GM12878 (cell line): ENCODE measurements at regions not wholly inside any gene's neighbourhood (a gene's known extent, or its start where the extent isn't known, plus 50 kb on each side); places are given as distances from the start of the nearest gene placed in this dataset.

Experiments
- ATAC-seq: fragments of 200-7000 bp; cut with Tn5 transposase; 3 replicates; pipeline ENCODE4 v1.9.1; 2020; ENCODE audit warnings: mild to moderate bottlenecking, moderate library complexity
- BruUV-seq: library from RNA; stranded (reverse); fragments of 400-500 nt; replicated peaks from 2 replicates; lab custom pipeline; 2021; lab: Mats Ljungman, UMichigan
- CTCF ChIA-PET: fragments of 300-600 bp; sonication (Branson Sonifier 250); formaldehyde crosslinking; extraction: SDS; loops from one replicate; lab custom pipeline; 2021; ENCODE audit warnings: inconsistent platforms; lab: Yijun Ruan, JAX
- POLR2A ChIA-PET: fragments of 350-600 bp; formaldehyde crosslinking; extraction: SDS; loops from one replicate; lab custom pipeline; 2021; ENCODE audit warnings: inconsistent platforms; lab: Charles Lee
- RAD21 ChIA-PET: fragments of 300-600 bp; sonication (Branson Sonifier 250); formaldehyde crosslinking; loops from one replicate; lab custom pipeline; 2023; ENCODE audit warnings: antibody characterized with exemption; ENCODE audit not compliant: unreplicated experiment; lab: Charles Lee
- SMC1A ChIA-PET: fragments of 300-600 bp; sonication (Branson Sonifier 250); formaldehyde crosslinking; loops from one replicate; lab custom pipeline; 2023; ENCODE audit not compliant: unreplicated experiment, uncharacterized antibody; lab: Charles Lee
- DNase-seq: peaks from one replicate; pipeline ENCODE4 v3.0.0-alpha.2; 2011; ENCODE audit warnings: low read depth, low spot score
- FAIRE-seq: peaks from 3 replicates; lab custom pipeline; 2011; peaks lifted over from hg19 to GRCh38; lab: Jason Lieb, UNC
- H2AFZ ChIP-seq: 2 replicates; pipeline ENCODE4 v1.6.0; 2011; ENCODE audit warnings: low read depth, low read length, control low read depth; ENCODE audit not compliant: control insufficient read depth
- H3K27ac ChIP-seq: 2 replicates; pipeline ENCODE4 v1.5.1; 2011; ENCODE audit warnings: control low read depth; ENCODE audit not compliant: control insufficient read depth, insufficient read depth
- H3K27me3 ChIP-seq, 2 experiments: replicated peaks in 1 of 2; 2 replicates each; pipeline versions ENCODE4 v1.6.0 to v1.6.1; 2011; ENCODE audit warnings: low read length in 1 of 2; ENCODE audit not compliant: control insufficient read depth in 2 of 2, insufficient read depth in 2 of 2
- H3K36me3 ChIP-seq, 2 experiments: 2 replicates each; pipeline ENCODE4 v1.5.1; 2011; ENCODE audit warnings: low read length in 1 of 2; ENCODE audit not compliant: control insufficient read depth in 2 of 2, insufficient read depth in 2 of 2
- H3K4me1 ChIP-seq: 2 replicates; pipeline ENCODE4 v1.6.1; 2011; ENCODE audit warnings: mild to moderate bottlenecking, low read length, moderate library complexity, mixed read lengths; ENCODE audit not compliant: control insufficient read depth, insufficient read depth
- H3K4me2 ChIP-seq: 2 replicates; pipeline ENCODE4 v1.6.0; 2011; ENCODE audit warnings: control low read depth; ENCODE audit not compliant: control insufficient read depth, insufficient read depth
- H3K4me3 ChIP-seq: fragments of 200-600 bp; sonication (generic); 2 replicates; pipeline ENCODE4 v1.5.1; 2016
- H3K79me2 ChIP-seq: 2 replicates; pipeline ENCODE4 v1.6.0; 2011; ENCODE audit warnings: low read length; ENCODE audit not compliant: control insufficient read depth, insufficient read depth
- H3K9ac ChIP-seq: 2 replicates; pipeline ENCODE4 v1.8.0; 2011; ENCODE audit warnings: low read length, control low read depth, mixed read lengths; ENCODE audit not compliant: control insufficient read depth, insufficient read depth
- H3K9me3 ChIP-seq: replicated peaks from 3 replicates; pipeline ENCODE4 v1.5.1; 2011; ENCODE audit warnings: mild to moderate bottlenecking, low read length; ENCODE audit not compliant: control insufficient read depth, insufficient read depth
- H4K20me1 ChIP-seq: 2 replicates; pipeline ENCODE4 v1.6.0; 2011; ENCODE audit not compliant: control insufficient read depth, insufficient read depth
- BMI1 ChIP-seq: fragments of 450-650 bp; IDR thresholded peaks from 2 replicates; pipeline ENCODE4 v1.6.1; 2016; ENCODE audit warnings: mild to moderate bottlenecking, moderate library complexity, borderline replicate concordance
- FOS ChIP-seq: IDR thresholded peaks from 3 replicates; pipeline ENCODE4 v1.6.1; 2011; ENCODE audit warnings: borderline replicate concordance; ENCODE audit not compliant: insufficient read length; ENCODE audit errors: extremely low read depth
- NRF1 ChIP-seq: conservative IDR thresholded peaks from 2 replicates; pipeline ENCODE4 v1.6.1; 2011; ENCODE audit warnings: mild to moderate bottlenecking, low read depth, low read length, improper control_type of control experiment
- POU2F2 ChIP-seq: IDR thresholded peaks from 3 replicates; pipeline ENCODE4 v1.6.1; 2011; ENCODE audit warnings: low read depth, mild to moderate bottlenecking, low read length, borderline replicate concordance
- SMAD1 ChIP-seq: fragments of 450-650 bp; IDR thresholded peaks from 2 replicates; pipeline ENCODE4 v1.6.1; 2018; ENCODE audit warnings: mild to moderate bottlenecking, low read depth; ENCODE audit not compliant: partially characterized antibody
- STAT1 ChIP-seq: fragments of 450-650 bp; conservative IDR thresholded peaks from 2 replicates; pipeline ENCODE4 v1.6.1; 2014; ENCODE audit warnings: antibody characterized with exemption, mild to moderate bottlenecking
- STAT3 ChIP-seq: IDR thresholded peaks from 2 replicates; pipeline ENCODE4 v1.6.1; 2011; ENCODE audit warnings: low read depth, low read length, improper control_type of control experiment
- ZNF207 ChIP-seq: fragments of 450-650 bp; IDR thresholded peaks from 2 replicates; pipeline ENCODE4 v1.6.1; 2014; ENCODE audit warnings: antibody characterized with exemption, mild to moderate bottlenecking, borderline replicate concordance
- WGBS: methylation state at CpG from one replicate; pipeline ENCODE4 v1.1.6; 2016; ENCODE audit warnings: low lambda C conversion rate; ENCODE audit not compliant: insufficient replicate concordance, insufficient coverage; ENCODE audit errors: missing lambda C conversion rate; 5-methylcytosine and 5-hydroxymethylcytosine counted together
- in situ Hi-C: fragments of 300-500 bp; cut with MboI; formaldehyde crosslinking; loops from 9 replicates; pipeline ENCODE4 v1.14.3; 2018; ENCODE audit warnings: mixed read lengths
- intact Hi-C: fragments of 100-400 bp; cut with micrococcal nuclease; formaldehyde crosslinking; loops from one replicate; pipeline ENCODE4 v1.14.2; 2022; ENCODE audit not compliant: unreplicated experiment
- TF ChIP-seq, protein P1 (sequence below): IDR thresholded peaks from 2 replicates; pipeline ENCODE4 v1.6.1; 2011; ENCODE audit warnings: low read depth, mild to moderate bottlenecking, low read length, moderate library complexity, borderline replicate concordance; ENCODE audit errors: extremely low read depth

DNA sequence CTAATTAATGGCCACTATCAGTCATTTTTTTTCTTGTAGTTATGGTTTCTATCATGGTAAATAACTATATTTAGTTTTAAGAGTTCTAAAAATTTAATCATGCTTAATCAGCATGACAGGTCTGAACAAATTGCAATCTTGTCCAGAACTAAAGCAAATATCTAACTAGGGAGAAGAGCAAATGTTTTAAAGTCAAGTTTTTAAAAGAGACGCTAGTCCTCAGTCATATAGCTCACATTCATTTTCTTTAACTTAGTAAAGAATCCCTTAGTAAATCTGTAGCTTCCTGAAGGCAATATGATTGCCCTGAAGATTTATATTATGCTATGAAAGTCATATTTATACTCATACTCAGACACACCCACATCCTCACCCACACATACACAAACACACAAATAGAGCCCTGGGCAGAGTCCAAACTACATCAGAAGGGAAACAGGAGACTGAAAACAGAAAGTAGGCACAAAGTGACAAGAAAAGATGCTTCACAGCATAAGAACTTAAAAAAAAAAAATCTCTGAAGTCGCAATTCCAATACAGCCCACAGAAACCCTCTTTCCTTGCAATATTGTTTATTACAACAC is 1149.1 kb downstream of the SI start:
- CTCF ChIA-PET: interaction anchor here (1.0 kb wide), 1 partner anchor 21 kb away, joined by 3 read pairs; no protein-coding TSS in a partner anchor
- Histone ChIP-seq H3K4me1 (no peaks in the 10 kb centered on the region), H3K27me3 (no peaks in the 10 kb centered on the region), H3K27ac (no peak overlapping the region), H3K4me3 (no peak overlapping the region), H3K9me3 (no peaks in the 10 kb centered on the region), H3K4me2 (no peak overlapping the region), H3K79me2 (no peaks in the 10 kb centered on the region), H4K20me1 (no peaks in the 10 kb centered on the region), H2AFZ (no peak overlapping the region), H3K36me3 (no peaks in the 10 kb centered on the region), H3K9ac (no peak overlapping the region)
- POLR2A ChIA-PET: no interaction called here
- TF ChIP-seq FOS: no peak
- TF ChIP-seq ZNF207: no peak
- TF ChIP-seq, protein P1, sequence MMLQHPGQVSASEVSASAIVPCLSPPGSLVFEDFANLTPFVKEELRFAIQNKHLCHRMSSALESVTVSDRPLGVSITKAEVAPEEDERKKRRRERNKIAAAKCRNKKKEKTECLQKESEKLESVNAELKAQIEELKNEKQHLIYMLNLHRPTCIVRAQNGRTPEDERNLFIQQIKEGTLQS: no peak
- TF ChIP-seq POU2F2: no peak
- TF ChIP-seq SMAD1: no peak
- TF ChIP-seq STAT1: no peak
- TF ChIP-seq STAT3: no peak
- no peak for TF ChIP-seq NRF1
- TF ChIP-seq BMI1: no peak
- 14% methylated on average over 2 of the region's 2 CpGs for WGBS
- DNase-seq: no peak
- SMC1A ChIA-PET: interaction anchor here (0.8 kb wide), 1 partner anchor 120 kb away, joined by 3 read pairs; no protein-coding TSS in a partner anchor
- RAD21 ChIA-PET: interaction anchor here (1.0 to 1.2 kb wide), 2 partner anchors 143 to 144 kb away, joined by 3 to 4 read pairs; no protein-coding TSS in a partner anchor
- no peak for FAIRE-seq
- intact Hi-C loops: no loop called here
- in situ Hi-C loops: no loop called here
- no TSS peak for BruUV-seq
- peak; percentile 60 for ATAC-seq
